Astrocyte of the hippocampus (primary cell): ENCODE measurements at regions not wholly inside any gene's neighbourhood (a gene's known extent, or its start where the extent isn't known, plus 50 kb on each side); places are given as distances from the start of the nearest gene placed in this dataset.

Source experiments
- DNase-seq: peaks from one replicate; pipeline ENCODE4 v3.0.0; 2011; ENCODE audit warnings: low read depth, low spot score

DNA sequence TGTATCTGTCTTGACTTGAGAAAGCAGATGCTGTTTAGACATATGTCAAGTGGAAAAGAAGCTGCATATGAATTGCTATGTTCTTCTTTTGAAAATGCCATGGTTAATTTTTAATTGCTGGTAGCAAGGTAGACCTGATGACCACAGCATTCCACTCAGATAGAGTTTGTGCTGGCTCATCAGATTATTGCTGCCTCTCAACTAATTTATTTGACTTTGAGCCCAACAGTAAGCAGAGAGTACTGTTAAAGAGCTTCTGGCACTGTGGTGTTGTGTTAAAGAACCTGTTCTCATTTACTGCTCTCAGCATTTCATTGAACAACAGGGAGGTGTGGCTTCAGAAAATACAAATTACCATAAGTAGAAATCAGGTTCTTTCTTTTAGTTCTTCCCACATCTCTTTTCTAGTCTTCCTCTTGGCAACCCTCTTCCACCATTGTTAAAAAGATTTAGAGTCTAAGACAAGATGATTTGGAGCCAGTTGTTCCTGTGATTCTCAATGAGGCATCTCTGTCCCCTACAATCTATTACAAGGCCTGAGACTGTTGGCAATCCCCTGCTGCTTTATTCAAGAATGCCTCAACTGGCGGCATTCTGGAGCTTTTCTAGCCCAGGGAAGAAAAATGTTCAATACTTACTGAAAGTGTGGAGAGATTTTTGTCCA is 967.6 kb upstream of the GJE1 start:
- peak; percentile 5 for DNase-seq

- DNase-seq = no peak
These were observed 968.5 kb upstream of the GJE1 start for GRCh38 chr6:141164042-141164743.

GRCh38 chr6:141163107-141163506 is 969.6 kb upstream of the GJE1 start:
- no peak for DNase-seq

DNA sequence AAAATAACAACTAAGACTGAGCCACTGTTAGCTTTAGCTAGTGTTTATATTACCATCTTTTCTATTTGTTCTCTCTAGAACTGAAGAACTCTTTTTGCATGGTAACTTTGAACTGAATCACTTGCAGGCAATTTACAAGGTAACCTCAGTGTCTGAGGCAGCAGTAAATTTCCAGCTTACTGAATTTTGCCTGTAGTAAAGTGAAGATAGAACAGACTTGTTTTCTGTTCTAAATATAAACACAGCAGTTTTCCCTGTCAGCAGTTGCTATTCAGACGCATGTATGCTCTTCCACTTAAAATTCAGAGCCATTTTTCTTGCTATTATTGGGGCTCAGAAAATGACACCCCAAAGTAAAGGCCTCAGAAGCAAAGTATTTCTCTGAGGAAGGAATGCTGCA is 974.0 kb upstream of the GJE1 start:
- DNase-seq = no peak

DNA sequence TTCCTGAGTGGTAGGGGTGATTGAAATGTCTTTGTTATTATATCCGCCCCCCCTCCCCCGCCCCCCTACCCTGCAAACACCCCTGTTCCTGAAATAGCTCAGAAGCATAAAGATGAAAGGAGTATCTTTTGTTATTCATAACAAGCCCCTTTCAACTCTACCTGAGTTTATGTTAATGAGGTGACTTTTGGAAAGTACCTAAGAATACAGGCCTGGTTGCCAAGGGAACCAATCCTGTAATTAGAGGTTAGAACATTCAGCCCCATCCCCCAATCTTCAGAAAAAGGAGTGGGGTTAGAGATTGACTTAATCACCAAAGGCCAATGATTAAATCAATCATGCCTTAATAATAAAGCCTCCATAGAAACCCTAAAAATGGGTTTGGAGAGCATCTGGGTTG is 979.2 kb upstream of the GJE1 start:
- no peak for DNase-seq

- DNase-seq = no peak
These were observed 979.8 kb upstream of the GJE1 start for GRCh38 chr6:141152951-141153350.

DNA sequence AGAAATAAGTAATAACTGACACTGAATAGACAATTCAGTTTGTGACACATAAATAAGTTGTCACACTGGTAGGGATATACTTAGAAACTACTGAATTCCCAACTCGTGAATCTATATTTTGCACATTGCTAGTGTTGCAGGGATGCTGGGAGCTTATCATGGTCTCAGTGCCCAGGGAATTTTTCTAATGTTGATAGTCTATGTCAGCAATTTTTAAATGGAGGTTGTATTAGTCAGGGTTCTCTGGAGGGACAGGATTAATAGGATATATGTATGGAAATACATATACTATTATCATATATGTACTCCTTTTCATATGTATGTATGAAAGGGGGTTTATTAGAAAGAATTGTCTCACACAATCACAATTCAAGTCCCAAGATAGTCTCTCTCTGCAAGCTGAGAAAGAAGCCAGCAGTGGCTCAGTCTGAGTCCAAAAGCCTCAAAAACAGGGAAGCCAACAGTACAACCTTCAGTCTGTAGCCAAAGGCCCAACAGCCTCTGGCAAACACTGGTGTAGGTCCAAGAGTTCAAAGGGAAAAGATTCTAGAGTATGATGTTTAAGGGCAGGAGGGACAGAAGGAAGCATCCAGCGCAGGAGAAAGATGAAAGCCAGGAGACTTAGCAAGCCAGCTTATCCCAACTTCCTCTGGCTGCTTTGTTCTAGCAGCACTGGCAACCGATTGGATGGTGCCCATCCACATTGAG is 980.9 kb upstream of the GJE1 start:
- no peak for DNase-seq

GRCh38 chr6:141141870-141142269 is 990.9 kb upstream of the GJE1 start:
- no peak for DNase-seq

DNA sequence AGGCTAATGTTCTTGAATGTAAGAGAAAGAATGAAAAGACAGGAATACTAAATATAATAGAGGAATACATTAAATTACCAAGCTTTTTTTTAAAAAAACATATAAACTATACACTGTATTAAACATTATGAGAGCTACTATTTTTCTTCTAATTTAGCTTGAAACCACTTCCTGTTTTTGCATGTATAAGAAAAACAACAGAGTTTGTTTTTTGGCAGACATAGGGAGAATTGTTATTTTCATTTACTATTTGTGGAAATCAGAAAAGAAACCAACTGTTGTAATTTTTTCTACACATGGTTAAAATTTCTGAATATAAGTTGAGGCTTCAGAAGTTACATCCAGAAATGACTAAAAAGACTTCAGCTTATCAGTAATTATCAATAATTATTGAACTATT is 991.8 kb upstream of the GJE1 start:
- DNase-seq = no peak

GRCh38 chr6:141139461-141139860 is 993.3 kb upstream of the GJE1 start:
- no peak for DNase-seq

DNA sequence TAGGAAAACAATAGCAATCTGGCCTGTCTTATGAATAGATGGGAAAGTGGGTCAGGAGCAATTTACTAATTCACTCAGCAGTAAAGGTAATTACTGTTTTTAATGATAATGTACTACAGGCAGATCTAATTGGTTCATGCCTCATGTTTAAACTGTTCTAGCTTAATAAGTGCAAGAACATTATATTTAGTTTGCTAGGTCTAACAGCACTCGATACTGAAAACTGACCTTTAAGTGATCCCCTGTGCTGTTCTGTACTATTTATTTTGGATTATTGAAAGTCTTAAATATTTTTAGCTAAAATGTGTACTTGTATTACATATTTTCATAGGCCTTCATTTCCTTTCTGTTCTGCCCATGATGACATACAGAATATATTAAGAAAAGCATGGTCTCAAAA is 998.0 kb upstream of the GJE1 start:
- DNase-seq = no peak

DNA sequence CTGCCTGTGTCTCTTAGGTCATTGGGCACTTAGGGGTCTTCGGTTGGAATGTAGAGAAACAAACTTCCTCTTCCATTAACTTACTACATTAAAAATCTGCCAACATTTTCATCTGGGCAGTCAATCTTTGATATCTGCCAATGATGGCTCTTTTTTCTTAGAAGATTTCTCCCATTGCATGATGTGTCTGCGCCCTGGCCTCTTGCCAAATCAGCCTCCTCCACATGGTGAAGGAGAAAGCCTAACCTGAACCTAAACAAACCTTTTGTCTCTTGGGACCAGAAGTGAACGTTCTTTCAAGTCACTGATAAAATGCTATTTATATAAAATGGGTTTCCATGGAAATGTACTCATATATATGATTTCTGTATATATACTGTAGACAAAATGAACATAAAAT is 998.9 kb upstream of the GJE1 start:
- DNase-seq = no peak

GRCh38 chr6:141133346-141133745 is 999.4 kb upstream of the GJE1 start:
- peak; percentile 24 for DNase-seq

GRCh38 chr6:141131616-141132015 is 1001.1 kb upstream of the GJE1 start:
- no peak for DNase-seq

DNA sequence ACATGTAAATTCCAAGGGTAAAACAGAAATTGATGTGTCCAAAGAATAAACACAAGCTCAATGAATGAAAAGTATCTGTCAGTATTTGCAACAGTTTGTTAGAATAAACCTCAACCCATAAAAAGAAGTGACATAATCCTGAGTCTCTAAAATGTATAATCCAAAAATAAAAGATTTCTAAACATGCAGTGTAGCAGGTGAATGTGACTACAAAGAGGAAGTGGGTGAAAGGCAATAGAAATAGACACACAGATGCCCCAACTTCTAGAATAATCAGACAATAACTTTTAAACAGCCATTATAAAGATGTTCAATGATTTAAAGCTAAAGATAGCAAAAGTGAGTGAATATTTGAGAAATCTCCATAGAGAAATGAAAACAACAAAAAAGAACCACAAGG is 1009.2 kb upstream of the GJE1 start:
- no peak for DNase-seq

GRCh38 chr6:141123049-141123448 is 1009.7 kb upstream of the GJE1 start:
- DNase-seq = peak; percentile 65

DNA sequence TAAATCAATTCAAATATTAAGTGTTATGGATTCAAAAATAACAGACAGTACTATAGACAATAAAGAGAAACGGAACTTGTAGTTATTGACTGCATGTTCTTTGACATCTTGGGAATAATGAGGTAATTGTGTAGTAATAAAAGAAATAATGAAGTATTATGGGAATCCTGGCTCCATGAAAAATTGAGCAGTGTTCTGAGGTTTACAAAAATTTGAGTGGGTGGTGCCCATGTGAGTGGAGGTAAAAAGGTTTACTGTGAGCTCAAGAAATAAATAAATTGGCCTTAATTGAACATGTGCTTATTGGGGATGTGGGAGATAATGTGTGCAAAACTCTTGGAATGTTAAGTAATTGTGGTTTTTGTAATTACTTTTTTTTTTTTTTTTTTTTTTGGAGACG is 1013.7 kb upstream of the GJE1 start:
- DNase-seq = no peak

- DNase-seq = no peak
These were observed 1014.9 kb upstream of the GJE1 start for GRCh38 chr6:141117874-141118273.

DNA sequence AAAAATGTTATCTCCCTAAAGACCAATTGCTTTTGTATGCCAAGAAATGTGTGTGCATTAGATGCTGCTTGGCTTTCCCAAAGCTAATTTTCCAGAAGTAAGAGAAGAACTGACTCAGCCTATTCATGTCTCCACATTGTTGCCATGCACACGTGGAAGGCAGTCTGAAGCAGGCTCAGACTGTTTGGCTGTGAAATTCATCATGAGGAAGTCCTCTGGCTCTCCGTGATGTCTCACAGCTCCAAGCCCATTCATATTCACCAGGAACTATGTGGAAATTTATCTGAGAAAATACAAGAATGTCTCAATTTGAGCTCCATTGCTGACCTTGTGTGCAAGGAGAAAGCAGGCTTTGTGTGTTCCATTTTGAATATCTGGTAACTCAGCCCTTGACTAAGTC is 1022.2 kb upstream of the GJE1 start:
- DNase-seq = peak; percentile 70

GRCh38 chr6:141107591-141108160 is 1025.0 kb upstream of the GJE1 start:
- peak; percentile 56 for DNase-seq

DNA sequence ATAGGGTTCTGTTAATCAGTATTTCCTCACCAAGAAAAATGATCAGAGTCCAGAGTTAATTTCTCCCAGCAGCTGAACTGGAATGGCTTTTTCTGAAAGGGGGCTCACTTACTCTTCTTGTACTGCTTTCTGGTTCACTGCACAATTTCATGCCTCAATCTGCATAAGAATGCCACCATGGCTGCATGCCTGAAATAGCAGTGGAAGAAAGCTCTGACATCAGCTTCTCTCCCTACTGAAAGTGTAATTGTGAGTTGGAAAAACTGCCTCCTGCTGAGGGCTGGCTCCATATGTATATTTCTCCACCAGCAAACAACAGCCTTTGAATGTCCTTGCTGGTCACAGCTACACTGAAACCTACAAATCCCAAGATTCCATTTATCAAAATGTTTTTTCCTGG is 1027.2 kb upstream of the GJE1 start:
- peak; percentile 97 for DNase-seq

- peak; percentile 64 for DNase-seq
These were observed 1029.5 kb upstream of the GJE1 start for GRCh38 chr6:141103246-141103645.

GRCh38 chr6:141097471-141097870 is 1035.3 kb upstream of the GJE1 start:
- DNase-seq = no peak
